K562 (cell line): ENCODE measurements at regions not wholly inside any gene's neighbourhood (a gene's known extent, or its start where the extent isn't known, plus 50 kb on each side); places are given as distances from the start of the nearest gene placed in this dataset.

ENCODE experiments used
- ATAC-seq: fragments of 200-7000 bp; cut with Tn5 transposase; 3 replicates; pipeline ENCODE4 v1.9.1; 2020; ENCODE audit warnings: moderate library complexity
- BruUV-seq: library from RNA; stranded (reverse); fragments of 400-500 nt; replicated peaks from 2 replicates; lab custom pipeline; 2021; lab: Mats Ljungman, UMichigan
- CTCF ChIA-PET: fragments of 300-600 bp; formaldehyde crosslinking; extraction: SDS; loops from one replicate; lab custom pipeline; 2021; ENCODE audit warnings: low intra/inter-chr PET ratio; lab: Yijun Ruan, JAX
- POLR2A ChIA-PET: fragments of 300-600, 350-650 bp; sonication (Branson Sonifier 250); formaldehyde crosslinking; extraction: SDS; loops from one replicate; lab custom pipeline; 2021; ENCODE audit warnings: antibody characterized with exemption, inconsistent platforms; lab: Yijun Ruan, JAX
- DNase-seq, 4 experiments: peaks; one replicate each; pipeline versions ENCODE4 v3.0.0 to v3.0.0-alpha.2; 2011 to 2018; ENCODE audit warnings: low spot score in 3 of 4, mixed read lengths in 3 of 4; ENCODE audit errors: extremely low read depth in 1 of 4
- FAIRE-seq: peaks from 2 replicates; lab custom pipeline; 2011; peaks lifted over from hg19 to GRCh38; lab: Jason Lieb, UNC
- H2AFZ ChIP-seq: 2 replicates; pipeline ENCODE4 v1.6.0; 2011; ENCODE audit warnings: low read depth, low read length, control low read depth, inconsistent platforms
- H3K27ac ChIP-seq: fragments of 200-600 bp; 3 replicates; pipeline ENCODE4 v1.8.0; 2011; ENCODE audit warnings: low read depth, mild to moderate bottlenecking, control low read depth, inconsistent platforms, low read length, moderate library complexity, mixed read lengths; ENCODE audit errors: extremely low read depth
- H3K27me3 ChIP-seq, 2 experiments: fragments of 300-600 bp in 1 of 2; 2 replicates in 1 of 2; 3 replicates in 1 of 2; pipeline versions ENCODE4 v1.6.0 to v1.8.0; 2011; ENCODE audit warnings: inconsistent platforms in 2 of 2, low read length in 2 of 2, mild to moderate bottlenecking in 1 of 2, mixed read lengths in 1 of 2, moderate library complexity in 1 of 2; ENCODE audit not compliant: control insufficient read depth in 2 of 2, insufficient read depth in 2 of 2
- H3K36me3 ChIP-seq: fragments of 300-600 bp; 3 replicates; pipeline ENCODE4 v1.8.0; 2011; ENCODE audit warnings: mild to moderate bottlenecking, low read length, inconsistent platforms; ENCODE audit not compliant: control insufficient read depth, insufficient read depth
- H3K4me1 ChIP-seq, 2 experiments: fragments of 200-600 bp in 1 of 2; replicated peaks in 1 of 2; 2 replicates in 1 of 2; 3 replicates in 1 of 2; pipeline versions ENCODE4 v1.5.1 to v1.8.0; 2011; ENCODE audit warnings: inconsistent platforms in 2 of 2, low read length in 2 of 2, mild to moderate bottlenecking in 1 of 2, mixed read lengths in 1 of 2, moderate library complexity in 1 of 2; ENCODE audit not compliant: control insufficient read depth in 2 of 2, insufficient read depth in 2 of 2
- H3K4me2 ChIP-seq: 2 replicates; pipeline ENCODE4 v1.6.1; 2011; ENCODE audit warnings: low read length, control low read depth, inconsistent platforms, mixed read lengths; ENCODE audit not compliant: insufficient read depth
- H3K4me3 ChIP-seq: fragments of 200-600 bp; sonication (generic), shearing (Covaris generic); 2 replicates; pipeline ENCODE4 v1.5.1; 2016; ENCODE audit warnings: control low read depth, inconsistent platforms
- H3K79me2 ChIP-seq: fragments of 200-600 bp; 3 replicates; pipeline ENCODE4 v1.8.0; 2011; ENCODE audit warnings: low read length, inconsistent platforms; ENCODE audit not compliant: control insufficient read depth, insufficient read depth
- H3K9ac ChIP-seq, 2 experiments: 2 replicates each; pipeline versions ENCODE4 v1.6.0 to v1.6.1; 2011; ENCODE audit warnings: low read depth in 2 of 2, low read length in 2 of 2, control low read depth in 1 of 2, inconsistent platforms in 1 of 2, mild to moderate bottlenecking in 1 of 2, mixed read lengths in 1 of 2; ENCODE audit not compliant: insufficient read depth in 1 of 2
- H3K9me1 ChIP-seq: one replicate; pipeline ENCODE4 v1.6.0; 2011; ENCODE audit warnings: inconsistent platforms, mild to moderate bottlenecking, low read length, moderate library complexity; ENCODE audit not compliant: control insufficient read depth, insufficient read depth
- H3K9me3 ChIP-seq: replicated peaks from 2 replicates; pipeline ENCODE4 v1.5.1; 2011; ENCODE audit warnings: low read depth, low read length, inconsistent platforms; ENCODE audit not compliant: control insufficient read depth, insufficient read depth
- H4K20me1 ChIP-seq: replicated peaks from 2 replicates; pipeline ENCODE4 v1.6.1; 2011; ENCODE audit warnings: low read length, inconsistent platforms, mixed read lengths; ENCODE audit not compliant: control insufficient read depth, insufficient read depth
- COPS2 ChIP-seq: fragments of 450-650 bp; conservative IDR thresholded peaks from 2 replicates; pipeline ENCODE4 v1.6.1; 2016; ENCODE audit warnings: mild to moderate bottlenecking, moderate library complexity
- CREM ChIP-seq: IDR thresholded peaks from 2 replicates; pipeline ENCODE4 v1.6.1; 2014; ENCODE audit warnings: antibody characterized with exemption, low read depth
- CUX1 ChIP-seq: fragments of 200-800 bp; sonication (Bioruptor generic); IDR thresholded peaks from 2 replicates; pipeline ENCODE4 v1.6.1; 2016; ENCODE audit warnings: missing genetic modification characterization, missing compliant biosample characterization
- GATAD2B ChIP-seq: fragments of 450-650 bp; IDR thresholded peaks from 2 replicates; pipeline ENCODE4 v1.6.1; 2017; ENCODE audit warnings: mild to moderate bottlenecking, borderline replicate concordance
- HDGF ChIP-seq: fragments of 450-650 bp; IDR thresholded peaks from 2 replicates; pipeline ENCODE4 v1.6.1; 2016
- POLR2AphosphoS5 ChIP-seq: IDR thresholded peaks from 2 replicates; pipeline ENCODE4 v1.6.1; 2011; ENCODE audit warnings: mild to moderate bottlenecking, low read depth, low read length, moderate library complexity; ENCODE audit not compliant: control insufficient read depth, insufficient read depth
- PRDM10 ChIP-seq: fragments of 450-650 bp; IDR thresholded peaks from 2 replicates; pipeline ENCODE4 v1.6.1; 2018; ENCODE audit not compliant: partially characterized antibody
- ZBED1 ChIP-seq: IDR thresholded peaks from 2 replicates; pipeline ENCODE4 v1.6.1; 2014
- WGBS: fragments of 100-300 bp; shearing (Covaris generic); methylation state at CpG from one replicate; pipeline ENCODE4 v1.1.6; 2016; ENCODE audit warnings: low coverage, mixed read lengths; ENCODE audit not compliant: insufficient coverage; ENCODE audit errors: missing lambda C conversion rate; 5-methylcytosine and 5-hydroxymethylcytosine counted together
- in situ Hi-C: fragments of 300-500 bp; cut with MboI; formaldehyde crosslinking; loops from 4 replicates; pipeline ENCODE4 v1.15.0; 2018; ENCODE audit warnings: inconsistent platforms, mixed read lengths
- intact Hi-C: fragments of 100-400 bp; cut with micrococcal nuclease; formaldehyde crosslinking; loops from 2 replicates; pipeline ENCODE4 v1.14.2; 2022
- TF ChIP-seq, protein P1 (sequence below): fragments of 450-650 bp; IDR thresholded peaks from 2 replicates; pipeline ENCODE4 v1.6.1; 2016; ENCODE audit warnings: low read depth, mild to moderate bottlenecking, moderate library complexity

- Histone ChIP-seq H3K4me3 (no peak overlapping the region), H3K27me3 (no peaks in the 10 kb centered on the region), H3K9me1 (no peaks in the 10 kb centered on the region), H3K27ac (no peak overlapping the region), H4K20me1 (no peaks in the 10 kb centered on the region), H3K9me3 (no peaks in the 10 kb centered on the region), H3K4me1 (no peaks in the 10 kb centered on the region), H3K4me2 (no peak overlapping the region), H3K36me3 (no peaks in the 10 kb centered on the region), H3K79me2 (no peaks in the 10 kb centered on the region), H3K9ac (no peak overlapping the region), H2AFZ (no peak overlapping the region)
- TF ChIP-seq ZBED1 = no peak
- TF ChIP-seq HDGF = no peak
- no peak for TF ChIP-seq POLR2AphosphoS5
- no peak for TF ChIP-seq PRDM10
- no peak for TF ChIP-seq GATAD2B
- TF ChIP-seq, protein P1, sequence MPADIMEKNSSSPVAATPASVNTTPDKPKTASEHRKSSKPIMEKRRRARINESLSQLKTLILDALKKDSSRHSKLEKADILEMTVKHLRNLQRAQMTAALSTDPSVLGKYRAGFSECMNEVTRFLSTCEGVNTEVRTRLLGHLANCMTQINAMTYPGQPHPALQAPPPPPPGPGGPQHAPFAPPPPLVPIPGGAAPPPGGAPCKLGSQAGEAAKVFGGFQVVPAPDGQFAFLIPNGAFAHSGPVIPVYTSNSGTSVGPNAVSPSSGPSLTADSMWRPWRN = no peak
- TF ChIP-seq CUX1 (CRISPR knock-in tag) = no peak
- no peak for TF ChIP-seq COPS2
- no peak for TF ChIP-seq CREM
- FAIRE-seq = no peak
- CTCF ChIA-PET = no interaction called here
- no peak for DNase-seq
- POLR2A ChIA-PET = no interaction called here
- in situ Hi-C loops (no loop called here), intact Hi-C loops (no loop called here)
- BruUV-seq = no TSS peak
- 4% methylated on average over 1 of the region's 1 CpG for WGBS
- no peak for ATAC-seq
These were observed 199.7 kb downstream of the ATPSCKMT start for GRCh38 chr5:10049858-10050455.
